Fibroblast of mammary gland (primary cell): ENCODE measurements at regions not wholly inside any gene's neighbourhood (a gene's known extent, or its start where the extent isn't known, plus 50 kb on each side); places are given as distances from the start of the nearest gene placed in this dataset.

ENCODE experiments used
- DNase-seq: peaks from one replicate; pipeline ENCODE4 v3.0.0-alpha.2; 2010; ENCODE audit warnings: low read depth
- H3K4me3 ChIP-seq: 2 replicates; pipeline ENCODE4 v1.5.1; 2011; ENCODE audit warnings: low read depth, mild to moderate bottlenecking, low read length, moderate library complexity; ENCODE audit not compliant: control insufficient read depth
- TF ChIP-seq, protein P1 (sequence below): conservative IDR thresholded peaks from 2 replicates; pipeline ENCODE4 v1.5.1; 2011; ENCODE audit warnings: low read depth, low read length, inconsistent platforms; ENCODE audit not compliant: control insufficient read depth, insufficient read depth

DNA sequence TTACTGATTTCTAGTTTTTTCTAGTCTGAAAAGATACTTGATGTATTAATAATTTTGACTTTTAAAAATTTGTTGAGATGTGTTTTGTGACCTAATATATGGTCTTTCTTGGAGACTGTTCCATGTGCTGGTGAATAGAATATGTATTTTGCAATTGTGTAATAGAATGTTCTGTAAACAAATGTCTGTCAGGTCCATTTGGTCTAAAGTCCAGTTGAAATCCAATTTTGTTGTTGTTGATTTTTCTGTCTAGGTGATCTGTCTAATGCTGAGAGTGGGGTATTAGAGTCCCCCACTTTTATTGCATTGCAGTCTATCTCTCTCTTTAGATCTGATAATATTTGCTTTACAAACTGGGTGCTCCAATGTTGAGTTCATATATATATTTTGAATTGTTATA is 175.8 kb downstream of the RPAP3 start:
- H3K4me3 ChIP-seq, result no peak overlapping the region
- TF ChIP-seq, protein P1, sequence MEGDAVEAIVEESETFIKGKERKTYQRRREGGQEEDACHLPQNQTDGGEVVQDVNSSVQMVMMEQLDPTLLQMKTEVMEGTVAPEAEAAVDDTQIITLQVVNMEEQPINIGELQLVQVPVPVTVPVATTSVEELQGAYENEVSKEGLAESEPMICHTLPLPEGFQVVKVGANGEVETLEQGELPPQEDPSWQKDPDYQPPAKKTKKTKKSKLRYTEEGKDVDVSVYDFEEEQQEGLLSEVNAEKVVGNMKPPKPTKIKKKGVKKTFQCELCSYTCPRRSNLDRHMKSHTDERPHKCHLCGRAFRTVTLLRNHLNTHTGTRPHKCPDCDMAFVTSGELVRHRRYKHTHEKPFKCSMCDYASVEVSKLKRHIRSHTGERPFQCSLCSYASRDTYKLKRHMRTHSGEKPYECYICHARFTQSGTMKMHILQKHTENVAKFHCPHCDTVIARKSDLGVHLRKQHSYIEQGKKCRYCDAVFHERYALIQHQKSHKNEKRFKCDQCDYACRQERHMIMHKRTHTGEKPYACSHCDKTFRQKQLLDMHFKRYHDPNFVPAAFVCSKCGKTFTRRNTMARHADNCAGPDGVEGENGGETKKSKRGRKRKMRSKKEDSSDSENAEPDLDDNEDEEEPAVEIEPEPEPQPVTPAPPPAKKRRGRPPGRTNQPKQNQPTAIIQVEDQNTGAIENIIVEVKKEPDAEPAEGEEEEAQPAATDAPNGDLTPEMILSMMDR, result no peak
- no peak for DNase-seq

DNA sequence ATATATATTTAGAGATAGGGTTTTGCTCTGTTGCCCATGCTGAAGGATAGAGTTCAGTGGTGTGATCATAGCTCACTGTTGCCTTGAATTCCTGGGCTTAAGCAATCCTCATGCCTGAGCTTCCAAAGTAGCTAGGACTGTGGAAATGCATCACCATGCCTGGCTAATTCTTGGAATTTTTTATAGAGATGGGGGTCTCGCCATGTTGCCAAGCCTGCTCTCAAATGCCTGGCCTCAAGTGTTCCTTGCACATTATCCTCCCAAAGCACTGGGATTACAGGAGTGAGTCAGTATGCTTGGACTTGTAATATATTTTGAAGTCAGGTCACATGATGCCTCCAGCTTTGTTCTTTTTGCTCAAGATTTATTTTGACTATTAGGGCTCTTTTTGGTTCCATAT is 178.0 kb downstream of the RPAP3 start:
- no peak overlapping the region for H3K4me3 ChIP-seq
- no peak for DNase-seq
- TF ChIP-seq, protein P1, result no peak

DNA sequence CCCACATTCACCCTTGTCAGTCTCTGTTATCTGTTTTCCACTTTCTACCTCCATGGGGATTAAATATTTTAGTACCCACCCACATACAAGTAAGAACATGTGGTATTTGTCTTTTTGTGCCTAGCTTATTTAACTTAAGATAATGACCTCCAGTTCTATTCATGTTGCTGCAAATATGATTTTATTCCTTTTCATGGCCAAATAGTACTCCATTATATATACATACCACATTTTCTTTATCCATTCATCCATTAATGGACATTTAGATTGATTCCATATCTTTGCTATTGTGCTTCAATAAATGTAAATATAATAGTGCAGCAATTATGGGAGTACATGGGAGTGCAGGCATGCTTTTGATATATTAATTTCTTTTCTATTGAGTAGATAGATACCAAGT is 185.8 kb downstream of the RPAP3 start:
- DNase-seq, result no peak
- TF ChIP-seq, protein P1, result no peak
- H3K4me3 ChIP-seq, result no peak overlapping the region

DNA sequence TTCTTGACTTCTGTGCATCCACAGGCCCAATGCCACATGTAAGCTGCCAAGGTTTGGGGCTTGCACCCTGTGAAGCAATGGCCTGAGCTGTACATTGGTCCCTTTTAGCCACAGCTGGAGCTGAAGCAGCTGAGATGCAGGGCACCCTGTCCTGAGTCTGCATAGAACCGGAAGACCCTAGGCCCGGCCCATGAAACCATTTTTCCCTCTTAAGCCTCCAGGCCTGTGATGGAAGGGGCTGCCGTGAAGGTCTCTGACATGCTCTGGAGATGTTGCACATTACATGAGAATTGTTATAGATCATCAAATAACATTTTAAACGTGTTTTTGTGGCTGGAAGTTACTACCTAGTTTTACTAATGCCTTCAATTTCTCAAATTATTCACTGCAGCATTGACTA is 188.7 kb downstream of the RPAP3 start:
- no peak overlapping the region for H3K4me3 ChIP-seq
- no peak for DNase-seq
- TF ChIP-seq, protein P1, result no peak

DNA sequence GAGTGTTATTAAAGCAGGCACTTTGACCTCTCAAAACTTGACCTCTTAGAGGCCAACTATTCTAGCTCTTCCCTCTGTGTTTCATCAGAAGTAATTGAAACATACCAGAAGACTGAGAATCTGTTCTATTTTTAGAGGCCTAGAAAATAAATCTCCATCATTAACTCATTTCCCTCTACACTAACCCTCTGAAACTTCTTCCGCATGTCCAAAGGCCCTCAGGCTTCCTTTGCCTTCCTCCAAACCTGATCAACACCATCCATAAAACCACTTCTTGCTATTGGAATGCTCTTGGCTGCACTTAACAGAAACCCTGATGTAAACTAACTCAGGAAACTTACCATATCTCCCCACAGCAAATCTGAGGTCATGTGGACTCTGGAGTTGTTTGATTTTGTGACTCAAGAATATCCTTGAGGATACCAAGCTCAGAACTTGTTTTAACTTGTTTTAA is 196.4 kb downstream of the RPAP3 start:
- TF ChIP-seq, protein P1, result no peak
- H3K4me3 ChIP-seq, result no peak overlapping the region
- peak; percentile 8 for DNase-seq

DNA sequence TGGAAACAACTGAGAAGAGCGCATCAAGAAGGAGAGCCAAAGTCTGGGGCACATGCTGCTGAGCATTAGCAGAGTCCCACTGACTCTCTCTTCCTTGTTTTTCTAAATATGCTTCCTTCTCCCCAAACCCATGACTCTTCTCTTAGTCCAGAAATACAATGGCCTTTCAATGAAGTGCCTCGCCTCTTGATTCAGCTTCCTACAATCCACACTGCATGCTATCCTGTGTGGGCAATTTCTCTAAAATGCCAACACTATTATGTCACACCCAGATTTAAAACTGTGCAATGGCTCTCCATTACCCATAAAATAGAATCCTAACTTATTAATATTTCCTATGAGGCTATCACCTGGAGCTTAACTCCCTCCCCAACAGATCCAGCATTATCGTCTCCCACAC is 198.6 kb downstream of the RPAP3 start:
- no peak for DNase-seq
- H3K4me3 ChIP-seq, result no peak overlapping the region
- TF ChIP-seq, protein P1, result no peak

DNA sequence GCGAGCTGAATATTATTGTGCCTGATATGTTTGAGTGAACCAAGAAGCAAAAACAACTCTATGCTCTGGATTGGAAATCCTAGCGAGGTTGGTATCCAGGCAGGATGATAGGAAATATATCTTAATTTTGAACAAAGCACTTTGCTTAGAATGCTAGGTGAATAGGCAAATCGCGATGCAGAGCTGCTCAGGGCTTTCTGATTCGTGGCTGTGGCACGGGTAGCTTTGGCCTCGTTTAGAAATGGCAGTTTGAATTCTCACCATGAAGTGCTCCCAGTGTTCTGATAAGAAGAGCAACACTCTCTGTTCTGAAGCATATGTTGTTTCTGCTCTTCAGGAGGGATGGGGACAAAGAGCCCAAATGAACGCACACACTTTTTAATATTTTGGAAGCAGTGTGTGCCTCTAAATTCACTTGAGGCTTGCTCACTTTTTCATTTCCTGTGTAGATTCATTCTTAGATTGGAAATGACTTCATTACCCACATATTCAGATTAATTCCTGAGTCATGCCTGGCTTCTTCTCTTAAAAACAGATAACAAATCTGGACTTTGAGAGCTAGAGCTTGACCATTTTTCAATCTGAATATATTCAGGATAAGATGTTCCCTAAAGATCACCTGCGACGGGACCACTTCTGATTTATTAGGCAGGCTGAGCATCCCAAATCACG is 200.9 kb downstream of the RPAP3 start:
- DNase-seq, result peak; percentile 58
- TF ChIP-seq, protein P1, result no peak
- H3K4me3 ChIP-seq, result no peak overlapping the region
